ENCODE measurements at regions not wholly inside any gene's neighbourhood (a gene's known extent, or its start where the extent isn't known, plus 50 kb on each side); places are given as distances from the start of the nearest gene placed in this dataset.

- Histone ChIP-seq H3K79me1 (ENCODE audit: low read depth, low read length) (no peaks in the 10 kb centered on the region), H3K4ac (replicated peaks; ENCODE audit: insufficient read length, low read depth, low read length) (no peak overlapping the region), H3K4me1 (replicated peaks in 1 of 4; ENCODE audit: control insufficient read depth in 3 of 4, insufficient read depth in 4 of 4, low read length in 3 of 4) (no peaks in the 10 kb centered on the region), H3K56ac (replicated peaks; ENCODE audit: insufficient read length, low read depth, low read length) (no peak overlapping the region), H2AFZ (ENCODE audit: low read length) (no peak overlapping the region), H3K4me2 (ENCODE audit: insufficient read depth in 1 of 2, low read depth in 2 of 2, low read length in 2 of 2) (no peak overlapping the region), H4K5ac (ENCODE audit: insufficient read length, low read depth, low read length) (no peak overlapping the region), H3K27ac (ENCODE audit: low read depth, low read length) (no peak overlapping the region), H2BK15ac (ENCODE audit: low read length) (no peak overlapping the region), H2BK120ac (replicated peaks; ENCODE audit: low read depth, low read length) (no peak overlapping the region), H3K9me3 (ENCODE audit: insufficient read depth in 2 of 2, low read depth in 1 of 2, low read length in 1 of 2) (peaks cover 6 to 8% of the 10 kb centered on the region in 2 experiments), H2AK5ac (ENCODE audit: low read depth, low read length) (no peak overlapping the region), H3K18ac (ENCODE audit: extremely low read depth, low read length) (no peak overlapping the region), H3K9ac (replicated peaks in 1 of 4; ENCODE audit: extremely low read depth in 1 of 4, low read depth in 3 of 4, low read length in 3 of 4) (no peak overlapping the region), H2BK5ac (ENCODE audit: low read depth, low read length) (no peak overlapping the region), H4K20me1 (replicated peaks in 1 of 2; ENCODE audit: control insufficient read depth in 1 of 2, insufficient read depth in 2 of 2, low read length in 2 of 2) (no peaks in the 10 kb centered on the region), H2BK20ac (ENCODE audit: low read length) (no peak overlapping the region), H3K4me3 (ENCODE audit: extremely low read depth in 1 of 4, insufficient read depth in 2 of 4, low read depth in 3 of 4, low read length in 4 of 4) (no peak overlapping the region), H3K79me2 (ENCODE audit: control insufficient read depth in 1 of 2, insufficient read depth in 2 of 2, low read length in 2 of 2) (no peaks in the 10 kb centered on the region), H2BK12ac (ENCODE audit: low read depth, low read length) (no peak overlapping the region), H3K27me3 (replicated peaks in 1 of 4; ENCODE audit: control insufficient read depth in 3 of 4, extremely low read depth in 1 of 4, insufficient read depth in 3 of 4, low read length in 3 of 4) (no peaks in the 10 kb centered on the region), H4K8ac (ENCODE audit: extremely low read depth, insufficient read depth, low read length) (no peak overlapping the region), H3K36me3 (ENCODE audit: control insufficient read depth in 2 of 4, insufficient read depth in 4 of 4, low read length in 3 of 4) (no peaks in the 10 kb centered on the region), H4K91ac (replicated peaks; ENCODE audit: insufficient read length, low read length) (no peak overlapping the region), H3K23me2 (ENCODE audit: low read depth, low read length) (no peaks in the 10 kb centered on the region), H3K14ac (ENCODE audit: insufficient read length) (no peak overlapping the region), H3K23ac (ENCODE audit: insufficient read length) (no peak overlapping the region)
- no peak for FAIRE-seq
- TF ChIP-seq CTBP2 (IDR thresholded peaks at IDR 0.05; ENCODE audit: borderline replicate concordance, insufficient read depth, insufficient read length, low read length) (no peak), TCF12 (IDR thresholded peaks at IDR 0.05; ENCODE audit: low read depth, low read length) (no peak), GABPA (IDR thresholded peaks at IDR 0.05; ENCODE audit: borderline replicate concordance, insufficient read depth, low read length) (no peak), RAD21 (IDR thresholded peaks at IDR 0.05 in 1 of 2, conservative IDR thresholded peaks at IDR 0.05 in 1 of 2; ENCODE audit: low read depth in 2 of 2, low read length in 2 of 2) (no peak), SIRT6 (IDR thresholded peaks at IDR 0.05; ENCODE audit: low read length) (no peak), CEBPB (IDR thresholded peaks at IDR 0.05; ENCODE audit: low read depth, low read length) (no peak), TAF7 (optimal IDR thresholded peaks at IDR 0.05; ENCODE audit: borderline replicate concordance, low read depth, low read length) (no peak), FOSL1 (IDR thresholded peaks at IDR 0.05; ENCODE audit: insufficient read depth, low read depth, low read length) (no peak)
- 91% methylated on average over 1 of the region's 1 CpG; no CpG with 5 or more reads in 1 of the 2 experiments for WGBS, 2 experiments (ENCODE audit: extremely low coverage in 1 of 2, insufficient coverage in 1 of 2, insufficient read length in 1 of 2, insufficient replicate concordance in 2 of 2, low coverage in 1 of 2, low lambda C conversion rate in 2 of 2, missing lambda C conversion rate in 1 of 2)
- DNase-seq (ENCODE audit: low read depth in 1 of 2, low spot score in 2 of 2) = no peak
- ChIA-PET POLR2A (ENCODE audit: partially characterized antibody) (no interaction called here), CTCF (ENCODE audit: partially characterized antibody) (interaction anchor here (0.6 to 1.4 kb wide), 2 partner anchors 11 to 415 kb away, joined by 3 to 4 read pairs; no protein-coding TSS in a partner anchor)
These were observed 211.4 kb upstream of the TUSC1 start for GRCh38 chr9:25889661-25890060.
